Keratinocyte (primary cell): ENCODE measurements at regions not wholly inside any gene's neighbourhood (a gene's known extent, or its start where the extent isn't known, plus 50 kb on each side); places are given as distances from the start of the nearest gene placed in this dataset.
"Not testable (repeated sequence)": the region's sequence is repeated elsewhere in the genome, so short reads cannot be mapped to it uniquely, and the experiment has no call there.

Experiments
- DNase-seq: peaks from one replicate; pipeline ENCODE4 v3.0.0-alpha.2; 2011; ENCODE audit warnings: low read depth, missing footprints, low spot score
- FAIRE-seq: peaks from 2 replicates; lab custom pipeline; 2011; peaks lifted over from hg19 to GRCh38; lab: Jason Lieb, UNC
- H2AFZ ChIP-seq: 2 replicates; pipeline ENCODE4 v1.6.0; 2012; ENCODE audit warnings: low read length, control low read depth, inconsistent platforms; ENCODE audit not compliant: control insufficient read depth
- H3K27ac ChIP-seq: 2 replicates; pipeline ENCODE4 v1.5.1; 2011; ENCODE audit warnings: low read length; ENCODE audit not compliant: control insufficient read depth, insufficient read depth
- H3K27me3 ChIP-seq: 3 replicates; pipeline ENCODE4 v1.6.0; 2011; ENCODE audit warnings: low read length; ENCODE audit not compliant: control insufficient read depth, insufficient read depth; ENCODE audit errors: extremely low read depth
- H3K36me3 ChIP-seq, 2 experiments: 2 replicates in 1 of 2; 3 replicates in 1 of 2; pipeline ENCODE4 v1.5.1; 2011; ENCODE audit warnings: low read length in 2 of 2, mild to moderate bottlenecking in 1 of 2; ENCODE audit not compliant: control insufficient read depth in 2 of 2, insufficient read depth in 2 of 2; ENCODE audit errors: extremely low read depth in 1 of 2
- H3K4me1 ChIP-seq: 3 replicates; pipeline ENCODE4 v1.5.1; 2011; ENCODE audit warnings: low read length; ENCODE audit not compliant: control insufficient read depth, insufficient read depth; ENCODE audit errors: extremely low read depth
- H3K4me2 ChIP-seq: 3 replicates; pipeline ENCODE4 v1.6.0; 2011; ENCODE audit warnings: low read depth, low read length; ENCODE audit not compliant: control insufficient read depth, insufficient read depth; ENCODE audit errors: extremely low read depth
- H3K4me3 ChIP-seq, 3 experiments: fragments of 200-600 bp in 1 of 3; sonication (generic) in 1 of 3; 2 replicates in 2 of 3; 3 replicates in 1 of 3; pipeline ENCODE4 v1.5.1; 2011 to 2016; ENCODE audit warnings: low read length in 3 of 3, mild to moderate bottlenecking in 3 of 3, control low read depth in 2 of 3, inconsistent platforms in 1 of 3, low read depth in 1 of 3, mixed read lengths in 1 of 3, mixed run types in 1 of 3, moderate library complexity in 1 of 3; ENCODE audit not compliant: control insufficient read depth in 2 of 3, insufficient read depth in 2 of 3; ENCODE audit errors: extremely low read depth in 1 of 3
- H3K79me2 ChIP-seq: 2 replicates; pipeline ENCODE4 v1.6.0; 2012; ENCODE audit warnings: low read length; ENCODE audit not compliant: control insufficient read depth, insufficient read depth
- H3K9ac ChIP-seq: 3 replicates; pipeline ENCODE4 v1.6.0; 2011; ENCODE audit warnings: low read length; ENCODE audit not compliant: control insufficient read depth, insufficient read depth; ENCODE audit errors: extremely low read depth
- H3K9me1 ChIP-seq: 3 replicates; pipeline ENCODE4 v1.6.0; 2011; ENCODE audit warnings: low read length; ENCODE audit not compliant: control insufficient read depth, insufficient read depth; ENCODE audit errors: extremely low read depth
- H3K9me3 ChIP-seq: 2 replicates; pipeline ENCODE4 v1.5.1; 2012; ENCODE audit warnings: low read depth, low read length; ENCODE audit not compliant: control insufficient read depth
- H4K20me1 ChIP-seq: 3 replicates; pipeline ENCODE4 v1.6.0; 2011; ENCODE audit warnings: low read length; ENCODE audit not compliant: control insufficient read depth, insufficient read depth; ENCODE audit errors: extremely low read depth
- EZH2 ChIP-seq: IDR thresholded peaks from one replicate; pipeline ENCODE4 v1.6.1; 2012; ENCODE audit warnings: inconsistent platforms, mild to moderate bottlenecking, low read length, moderate library complexity
- dilution Hi-C: fragments of 300-500 bp; cut with MboI; formaldehyde crosslinking; loops from one replicate; pipeline ENCODE4 v1.7.0; 2020; ENCODE audit warnings: low sequenced_read_pairs; ENCODE audit not compliant: extremely low pct_ligation_motif_present
- TF ChIP-seq, protein P1 (sequence below), 3 experiments: IDR thresholded peaks in 1 of 3; conservative IDR thresholded peaks in 1 of 3; optimal IDR thresholded peaks in 1 of 3; 2 replicates in 2 of 3; 3 replicates in 1 of 3; pipeline versions ENCODE3 to v1.5.1; 2011; ENCODE audit warnings: low read length in 3 of 3, mild to moderate bottlenecking in 3 of 3, moderate library complexity in 2 of 3, control low read depth in 1 of 3, inconsistent platforms in 1 of 3; ENCODE audit not compliant: insufficient read depth in 2 of 3; ENCODE audit errors: extremely low read depth in 1 of 3

GRCh38 chr6:86070151-86070550 is 427.5 kb upstream of the SYNCRIP start:
- no peaks in the 10 kb centered on the region for H3K79me2 ChIP-seq
- no peaks in the 10 kb centered on the region for H3K27me3 ChIP-seq
- no peak for TF ChIP-seq EZH2
- TF ChIP-seq, protein P1, sequence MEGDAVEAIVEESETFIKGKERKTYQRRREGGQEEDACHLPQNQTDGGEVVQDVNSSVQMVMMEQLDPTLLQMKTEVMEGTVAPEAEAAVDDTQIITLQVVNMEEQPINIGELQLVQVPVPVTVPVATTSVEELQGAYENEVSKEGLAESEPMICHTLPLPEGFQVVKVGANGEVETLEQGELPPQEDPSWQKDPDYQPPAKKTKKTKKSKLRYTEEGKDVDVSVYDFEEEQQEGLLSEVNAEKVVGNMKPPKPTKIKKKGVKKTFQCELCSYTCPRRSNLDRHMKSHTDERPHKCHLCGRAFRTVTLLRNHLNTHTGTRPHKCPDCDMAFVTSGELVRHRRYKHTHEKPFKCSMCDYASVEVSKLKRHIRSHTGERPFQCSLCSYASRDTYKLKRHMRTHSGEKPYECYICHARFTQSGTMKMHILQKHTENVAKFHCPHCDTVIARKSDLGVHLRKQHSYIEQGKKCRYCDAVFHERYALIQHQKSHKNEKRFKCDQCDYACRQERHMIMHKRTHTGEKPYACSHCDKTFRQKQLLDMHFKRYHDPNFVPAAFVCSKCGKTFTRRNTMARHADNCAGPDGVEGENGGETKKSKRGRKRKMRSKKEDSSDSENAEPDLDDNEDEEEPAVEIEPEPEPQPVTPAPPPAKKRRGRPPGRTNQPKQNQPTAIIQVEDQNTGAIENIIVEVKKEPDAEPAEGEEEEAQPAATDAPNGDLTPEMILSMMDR (optimal IDR thresholded peaks at IDR 0.05 in 1 of 3, IDR thresholded peaks at IDR 0.05 in 1 of 3, conservative IDR thresholded peaks at IDR 0.05 in 1 of 3; ENCODE audit: extremely low read depth in 1 of 3, insufficient read depth in 2 of 3, low read length in 3 of 3) = no peak
- no peaks in the 10 kb centered on the region for H3K4me1 ChIP-seq
- no peak overlapping the region for H3K4me3 ChIP-seq
- H3K36me3 ChIP-seq = no peaks in the 10 kb centered on the region
- H3K9me1 ChIP-seq = no peaks in the 10 kb centered on the region
- H3K4me2 ChIP-seq = no peak overlapping the region
- no peaks in the 10 kb centered on the region for H3K9me3 ChIP-seq
- dilution Hi-C loops = no loop called here
- H3K9ac ChIP-seq = no peak overlapping the region
- no peaks in the 10 kb centered on the region for H4K20me1 ChIP-seq
- no peak overlapping the region for H3K27ac ChIP-seq
- FAIRE-seq (no peak), DNase-seq (no peak)
- H2AFZ ChIP-seq = no peak overlapping the region

GRCh38 chr6:86065002-86065401 is 422.3 kb upstream of the SYNCRIP start:
- H3K27ac ChIP-seq, FAIRE-seq, H3K36me3 ChIP-seq, H3K9me1 ChIP-seq, H3K9me3 ChIP-seq, H3K9ac ChIP-seq, dilution Hi-C loops, H3K4me2 ChIP-seq, H3K79me2 ChIP-seq, H3K27me3 ChIP-seq, H3K4me1 ChIP-seq, H3K4me3 ChIP-seq, DNase-seq, H2AFZ ChIP-seq, H4K20me1 ChIP-seq: not testable (repeated sequence)

- H3K4me2 ChIP-seq = not testable (repeated sequence)
Observed at GRCh38 chr6:86057293-86057980, 414.8 kb upstream of the SYNCRIP start.

More at GRCh38 chr6:86057293-86057980, 414.8 kb upstream of the SYNCRIP start:
- H4K20me1 ChIP-seq, H3K27ac ChIP-seq, H3K4me3 ChIP-seq, H3K9me1 ChIP-seq, H2AFZ ChIP-seq, H3K36me3 ChIP-seq, FAIRE-seq, H3K9ac ChIP-seq, H3K4me1 ChIP-seq, dilution Hi-C loops, H3K79me2 ChIP-seq, H3K27me3 ChIP-seq, DNase-seq, H3K9me3 ChIP-seq: not testable (repeated sequence)
